Fibroblast of skin of back (primary cell): ENCODE measurements at regions not wholly inside any gene's neighbourhood (a gene's known extent, or its start where the extent isn't known, plus 50 kb on each side); places are given as distances from the start of the nearest gene placed in this dataset.

Experiments
- DNase-seq: peaks from one replicate; pipeline ENCODE4 v3.0.0-alpha.2; 2013

DNA sequence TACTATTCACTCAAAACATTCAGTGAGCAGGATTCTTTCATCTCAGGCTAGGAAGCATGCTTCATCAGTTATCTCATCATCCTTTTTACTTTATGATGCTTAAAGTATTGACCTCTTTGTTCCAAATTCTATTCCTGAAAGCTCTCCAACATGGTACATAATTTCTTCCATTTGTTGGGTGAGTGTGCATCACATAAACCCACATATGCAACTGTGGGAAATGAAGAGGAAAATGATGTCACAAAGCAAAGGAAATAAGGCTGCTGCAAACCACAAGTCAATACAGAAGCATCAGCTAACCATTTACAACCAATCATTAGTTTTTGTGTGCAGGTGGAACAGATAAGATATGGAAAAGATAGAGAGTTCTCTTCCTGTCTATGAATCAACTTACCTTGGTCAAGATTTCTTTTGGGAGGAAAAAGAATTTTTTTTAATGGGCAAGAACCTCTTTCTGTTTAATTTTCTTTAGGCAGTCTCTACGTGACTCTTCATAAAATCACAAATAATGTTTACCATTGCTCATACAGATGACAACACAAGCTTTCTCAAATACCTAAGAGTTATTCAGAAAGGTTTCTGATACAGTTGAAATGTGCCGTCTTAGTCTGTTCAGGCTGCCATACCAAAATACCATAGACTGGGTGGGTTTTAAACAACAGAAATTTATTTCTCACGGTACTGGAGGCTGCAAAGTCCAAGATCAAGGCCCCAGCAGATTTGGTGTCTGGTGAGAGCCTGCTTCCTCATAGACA, 259.9 kb downstream of the ADGRG6 start:
- no peak for DNase-seq

DNA sequence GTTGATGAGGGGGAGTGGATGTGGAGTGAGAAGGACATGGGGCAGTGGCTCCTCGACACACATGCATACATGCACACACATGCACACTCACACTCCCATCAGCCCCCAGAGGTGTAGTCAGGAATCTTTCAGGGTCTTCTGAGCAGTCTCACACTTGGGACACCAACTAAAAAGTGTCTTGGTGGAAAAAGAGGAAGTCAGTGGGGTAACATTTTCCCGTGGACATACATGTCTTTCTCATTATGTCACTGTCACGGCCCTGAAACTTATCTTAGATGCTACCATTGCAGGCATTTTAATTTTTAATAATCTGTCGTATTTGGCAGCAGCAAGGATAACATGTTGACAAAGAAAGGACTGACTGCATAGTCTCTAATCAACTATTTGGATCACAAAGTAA, 261.1 kb downstream of the ADGRG6 start:
- no peak for DNase-seq

DNA sequence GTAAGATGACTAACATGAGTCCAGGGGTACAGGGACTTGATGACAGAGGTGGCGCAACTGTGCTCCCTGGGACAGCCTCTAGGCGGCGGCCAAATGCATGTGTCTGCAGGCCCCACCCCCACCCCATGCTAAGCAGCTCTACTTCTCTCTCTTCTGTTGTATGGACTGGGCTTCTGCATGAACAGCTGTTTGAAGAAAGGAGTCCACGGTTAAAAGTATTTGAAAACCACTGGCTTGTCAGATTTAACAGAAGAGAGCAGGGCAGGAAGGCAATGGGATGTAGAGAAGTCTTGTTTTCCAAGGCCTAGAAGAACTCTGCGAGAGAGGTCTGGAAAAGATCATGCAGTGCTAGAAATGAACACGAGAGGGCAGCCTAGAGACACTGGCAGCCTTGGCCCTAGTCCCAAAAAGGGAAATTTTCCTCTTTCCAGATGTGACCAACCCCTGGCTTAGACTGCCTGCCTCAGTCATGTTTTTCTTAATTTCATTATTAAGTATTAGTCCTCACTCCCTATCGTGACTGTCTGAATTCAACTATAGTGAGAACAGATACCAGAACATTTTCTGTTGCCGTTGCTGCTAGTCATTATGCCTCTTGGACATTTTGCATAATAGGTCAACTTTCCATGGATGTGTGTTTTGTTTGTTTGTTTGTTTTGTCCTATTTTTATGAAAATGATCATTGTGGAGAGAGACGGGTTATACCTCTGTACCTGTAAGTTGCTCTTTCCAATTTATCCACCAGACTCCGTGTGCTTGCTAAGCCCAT, 265.0 kb downstream of the ADGRG6 start:
- peak; percentile 54 for DNase-seq

DNA sequence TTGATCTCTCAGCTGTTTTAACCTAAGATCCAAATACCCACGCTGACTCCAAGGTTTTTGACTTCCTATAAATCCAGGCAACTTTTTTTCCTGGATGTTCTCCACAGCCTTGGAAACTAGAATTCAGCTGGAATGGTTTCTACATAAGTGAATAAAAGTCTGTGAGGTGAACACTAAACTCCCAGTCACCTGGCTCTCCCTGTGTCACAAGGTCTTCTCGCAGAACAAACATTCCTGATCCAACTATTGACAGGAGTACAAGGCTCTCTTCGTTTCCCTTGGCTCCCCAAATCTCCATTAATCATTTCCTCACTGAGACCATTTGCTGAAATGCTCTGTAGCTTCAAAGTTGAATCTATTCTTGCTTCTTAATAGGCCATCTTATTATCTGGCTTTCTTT, 265.7 kb downstream of the ADGRG6 start:
- no peak for DNase-seq

DNA sequence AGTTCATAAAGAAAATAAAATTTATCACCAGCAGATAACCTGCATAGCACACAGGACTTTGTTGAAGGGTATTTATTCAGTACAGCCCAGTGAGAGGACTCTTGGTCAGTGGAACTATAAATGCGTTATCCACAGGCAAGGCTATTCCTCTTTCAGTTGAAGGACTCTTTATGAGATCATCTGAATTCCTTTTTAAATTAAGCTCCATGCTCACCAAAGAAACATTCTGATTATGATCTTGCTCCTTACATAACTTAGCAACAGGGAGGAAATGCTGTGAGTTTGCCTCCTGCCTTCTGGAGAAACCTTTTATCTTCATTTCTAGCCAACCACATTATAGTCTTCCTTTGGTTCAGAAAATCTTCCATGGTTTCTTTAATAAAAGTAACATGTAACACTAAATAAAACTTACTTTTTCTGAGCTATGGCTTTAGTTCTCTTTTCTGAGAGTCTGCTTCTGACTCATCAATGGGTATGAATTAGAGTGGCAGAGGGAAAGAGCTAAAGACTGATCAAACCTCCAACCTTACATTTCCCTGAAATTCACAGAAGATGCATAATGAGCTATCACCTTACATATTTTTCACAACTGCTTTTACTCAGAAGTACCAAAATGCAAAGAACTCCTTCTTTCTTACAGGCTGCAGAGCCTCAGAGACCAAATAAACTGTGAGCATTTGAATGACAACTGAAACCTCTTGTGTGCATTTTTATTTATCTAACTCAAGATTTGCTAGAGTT, 267.2 kb downstream of the ADGRG6 start:
- DNase-seq: peak; percentile 61

DNA sequence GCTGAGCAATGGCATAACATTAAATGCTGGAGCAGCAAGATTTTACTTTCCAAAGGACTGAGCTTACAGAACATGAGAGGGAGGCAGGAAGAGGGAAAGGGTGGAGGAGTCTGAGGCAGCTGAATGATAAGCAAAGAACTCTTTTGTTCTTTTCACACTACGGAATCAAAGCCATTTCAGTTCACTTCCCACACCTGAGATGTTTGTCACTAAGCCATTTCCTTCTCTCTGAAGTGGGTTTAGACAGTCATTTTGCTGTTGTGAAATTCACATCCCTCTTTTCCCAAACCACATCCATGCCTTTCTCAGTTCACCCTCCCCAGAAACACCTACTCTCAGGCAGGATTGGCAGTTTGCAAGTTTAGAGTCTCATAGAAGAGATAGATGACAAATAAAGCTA, 267.9 kb downstream of the ADGRG6 start:
- DNase-seq: peak; percentile 2

DNA sequence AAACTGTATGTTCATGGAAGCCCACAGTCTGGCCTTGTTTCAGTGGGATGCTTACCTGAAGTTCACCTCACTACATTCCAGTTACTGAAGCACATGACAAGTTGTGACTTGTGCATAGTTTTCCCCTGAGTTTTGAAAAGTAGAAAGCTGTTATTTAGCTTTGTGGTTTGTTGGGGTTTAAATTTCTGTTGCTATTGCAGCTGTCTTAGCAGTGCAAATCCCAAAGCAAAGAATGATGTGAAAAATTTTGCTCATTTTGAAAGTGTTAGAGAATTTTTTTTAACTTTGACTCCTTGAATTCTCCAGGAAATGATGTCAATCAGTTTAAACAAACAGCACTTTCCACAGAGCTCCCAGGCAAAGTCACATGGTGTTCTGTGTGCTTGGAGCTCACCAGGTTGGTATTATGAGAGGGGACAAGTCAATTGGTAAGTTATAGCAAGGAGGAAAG, 268.4 kb downstream of the ADGRG6 start:
- peak; percentile 38 for DNase-seq

DNA sequence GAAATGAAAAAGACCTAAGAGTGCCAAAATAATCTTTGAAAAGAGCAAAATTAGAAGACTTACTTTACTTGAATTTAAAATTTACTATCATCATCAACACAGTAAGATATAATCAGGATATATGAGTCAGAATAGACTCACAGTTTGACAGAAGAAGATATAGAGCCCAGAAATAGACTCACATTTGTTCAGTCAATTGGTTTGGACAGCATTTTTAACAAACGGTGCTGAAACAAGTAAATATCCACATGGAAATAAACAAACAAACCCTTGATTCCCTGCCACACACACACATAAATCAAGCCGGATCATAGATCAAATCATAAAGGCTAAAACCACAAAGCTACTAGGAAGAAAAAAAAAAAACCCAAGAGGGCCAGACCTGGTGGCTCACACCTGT, 291.1 kb downstream of the ADGRG6 start:
- DNase-seq: no peak

DNA sequence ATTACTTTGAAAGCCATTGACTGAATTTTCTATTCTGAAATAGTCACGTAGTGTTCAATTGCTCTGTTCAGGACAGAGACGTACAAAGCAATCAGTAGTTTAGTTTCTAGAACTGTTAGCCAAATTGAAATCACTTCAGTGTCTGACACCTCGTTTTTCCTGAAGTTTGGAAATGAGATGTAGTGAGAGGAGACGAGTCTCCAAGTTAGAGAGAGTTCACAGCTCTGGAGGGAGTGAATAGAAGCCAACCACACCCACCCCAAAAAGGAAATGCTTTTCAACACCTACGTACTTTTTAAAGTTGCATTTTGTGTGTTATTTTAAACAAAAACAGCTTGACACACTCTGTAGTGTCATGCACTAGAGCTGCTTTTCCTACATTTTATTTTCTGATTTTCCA, 296.0 kb downstream of the ADGRG6 start:
- DNase-seq: no peak

DNA sequence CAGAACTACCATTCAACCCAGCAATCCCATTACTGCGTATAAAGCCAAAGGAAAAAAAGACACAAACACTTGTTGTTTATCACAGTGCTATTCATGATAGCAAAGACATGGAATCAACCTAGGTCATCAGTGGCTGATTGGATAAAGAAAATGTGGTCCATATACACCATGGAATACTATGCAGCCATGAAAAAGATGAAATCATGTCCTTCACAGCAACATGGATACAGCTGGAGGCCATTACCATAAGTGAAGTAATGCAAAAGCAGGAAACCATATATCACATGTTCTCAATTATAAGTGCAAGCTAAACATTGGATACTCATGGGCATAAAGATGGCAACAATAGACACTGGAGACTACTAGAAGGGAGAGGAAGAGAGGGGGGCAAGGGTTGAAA, 299.6 kb downstream of the ADGRG6 start:
- DNase-seq: no peak

DNA sequence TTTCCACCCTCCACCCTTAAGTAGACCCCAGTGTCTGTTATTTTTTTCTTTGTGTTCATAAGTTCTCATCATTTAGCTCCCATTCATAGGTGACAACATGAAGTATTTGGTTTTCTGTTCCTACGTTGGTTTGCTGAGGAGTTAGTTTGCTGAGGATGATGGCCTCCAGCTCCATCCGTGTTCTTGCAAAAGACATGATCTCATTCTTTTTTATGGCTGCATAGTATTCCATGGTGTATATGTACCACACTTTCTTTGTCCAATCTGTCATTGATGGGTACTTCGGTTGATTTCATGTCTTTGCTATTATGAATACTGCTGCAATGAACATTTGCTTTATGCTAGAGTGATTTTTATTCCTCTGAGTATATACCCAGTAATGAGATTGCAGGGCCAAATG, 301.2 kb downstream of the ADGRG6 start:
- no peak for DNase-seq

DNA sequence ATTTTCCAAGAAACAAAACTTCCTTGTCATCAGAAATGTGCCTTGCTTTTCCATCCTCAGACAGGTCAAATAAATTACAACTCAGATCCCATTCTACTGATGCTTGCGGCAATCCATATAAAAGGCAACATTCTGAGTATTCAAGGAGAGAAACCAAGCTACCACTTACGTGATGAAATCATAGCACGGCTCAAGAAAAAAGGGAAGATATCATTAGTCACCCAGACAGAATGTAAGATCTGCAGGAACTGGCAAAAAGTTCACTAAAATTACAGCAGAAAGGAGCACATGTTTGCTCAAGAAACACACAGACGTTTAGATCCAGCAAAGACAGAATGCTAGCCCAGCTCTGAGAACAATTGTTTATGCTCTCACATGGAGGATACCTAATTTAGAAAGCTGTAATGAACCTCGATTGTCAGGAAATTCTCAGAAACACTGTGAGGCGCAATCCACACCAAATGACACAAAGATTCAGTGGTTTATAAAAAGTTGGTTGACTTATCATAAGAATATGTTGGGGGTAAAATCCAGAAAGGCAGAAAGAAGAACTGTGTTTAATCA, 304.2 kb downstream of the ADGRG6 start:
- DNase-seq: peak; percentile 28

DNA sequence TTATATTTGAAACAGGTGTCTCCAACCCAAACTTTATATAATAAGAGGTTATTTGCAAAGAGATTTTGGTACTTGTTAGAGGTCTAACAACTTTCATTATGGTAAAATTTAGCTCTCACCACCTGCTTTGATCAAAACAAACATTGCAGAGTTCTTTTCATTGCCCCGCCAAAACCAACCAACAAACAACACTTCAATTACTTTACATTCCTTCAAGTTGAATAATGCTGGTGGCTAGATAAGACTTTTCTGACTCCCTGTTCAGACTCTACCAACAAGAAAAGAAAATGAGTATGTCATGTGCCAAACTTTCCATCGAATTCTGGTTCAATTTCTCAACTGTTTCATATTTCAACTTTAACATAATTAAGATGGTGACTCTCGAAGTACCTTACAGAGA, 311.1 kb downstream of the ADGRG6 start:
- no peak for DNase-seq

DNA sequence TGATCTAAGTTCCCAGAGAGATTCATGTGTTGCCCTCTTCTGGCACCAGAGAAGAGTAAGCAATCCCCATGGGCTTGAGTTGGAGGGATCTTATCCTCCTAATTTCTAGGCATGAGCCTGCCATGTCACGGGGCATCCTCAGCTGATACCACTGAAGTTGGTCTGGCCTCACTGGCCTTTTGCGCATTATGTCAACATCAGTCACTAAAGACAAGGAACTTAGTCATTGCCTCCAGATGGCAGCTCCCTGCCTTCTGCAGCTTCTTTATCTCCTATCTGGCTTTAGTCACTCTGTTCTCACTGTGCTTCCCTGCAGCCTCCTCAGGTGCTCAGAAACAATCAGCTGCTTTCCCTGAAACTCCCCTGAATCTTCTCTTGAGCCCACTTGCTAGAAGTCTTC, 312.2 kb downstream of the ADGRG6 start:
- no peak for DNase-seq

DNA sequence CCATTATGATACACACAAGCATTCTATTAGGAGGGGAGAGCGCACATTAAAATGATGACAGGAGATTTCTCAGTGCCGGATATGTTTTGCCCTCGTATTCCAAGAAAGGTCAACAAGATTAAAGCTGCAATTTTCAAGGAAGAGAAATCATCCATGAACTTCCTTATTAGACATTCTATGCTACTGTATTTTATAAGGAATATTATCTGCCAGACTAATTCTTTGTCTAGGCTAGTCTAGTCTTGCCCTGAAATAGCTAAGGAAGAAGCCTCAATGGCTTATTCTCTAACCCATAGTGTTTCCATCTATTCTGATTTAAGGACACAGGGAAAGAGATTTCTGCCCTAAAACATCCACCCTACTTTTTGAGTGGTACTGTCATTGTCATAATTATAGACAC, 315.4 kb downstream of the ADGRG6 start:
- no peak for DNase-seq

DNA sequence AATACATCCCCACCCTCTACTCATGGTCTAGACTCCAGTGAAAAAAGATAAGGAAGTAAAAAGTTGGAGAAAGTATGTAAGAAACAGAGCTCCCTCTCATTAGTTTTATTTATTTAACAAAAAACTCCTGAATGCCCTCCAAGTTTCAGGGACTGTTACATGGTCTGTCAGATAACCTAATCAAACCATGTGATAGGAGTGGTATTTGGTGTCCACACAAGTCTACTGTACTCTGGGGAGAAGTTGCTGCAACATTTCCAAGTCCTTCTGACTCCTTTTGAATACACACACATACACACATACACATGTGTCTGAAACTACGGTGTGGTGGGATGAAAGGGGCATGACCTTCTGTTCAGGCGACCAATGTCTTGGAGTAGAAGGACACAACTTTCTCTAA, 320.0 kb downstream of the ADGRG6 start:
- DNase-seq: no peak

DNA sequence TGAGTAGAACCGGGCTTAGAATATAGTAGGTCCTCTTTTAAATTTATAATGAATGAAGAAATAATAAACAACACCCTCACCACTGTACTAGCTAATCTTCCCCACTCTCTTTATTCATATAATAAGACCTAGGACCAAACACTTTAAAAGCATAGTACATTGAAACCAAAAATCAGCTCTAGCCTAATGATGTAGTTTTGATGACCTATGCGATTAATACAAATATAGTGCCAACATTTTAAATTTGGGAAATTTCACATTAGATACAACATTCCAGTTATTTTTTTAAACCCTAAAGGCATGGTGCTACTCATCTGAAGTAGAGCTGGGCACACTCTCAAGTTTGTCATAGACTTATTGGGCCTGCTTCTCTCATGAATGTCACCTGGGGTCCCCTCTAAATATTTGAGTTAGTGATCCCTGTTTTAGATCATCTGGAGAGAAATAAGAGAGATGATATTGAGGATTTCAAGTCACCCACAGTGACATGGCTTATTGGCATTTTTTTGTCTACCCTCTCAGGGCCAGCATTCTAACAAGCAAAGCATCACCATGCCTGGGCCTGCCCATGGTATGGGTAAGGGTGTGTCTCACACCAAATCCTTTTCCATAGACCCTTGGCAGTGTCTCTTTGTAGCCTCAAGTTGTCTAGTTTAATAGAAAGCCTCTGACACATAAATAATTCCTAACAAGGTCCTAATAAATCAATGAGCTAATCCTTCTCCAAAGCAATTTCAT, 319.8 kb downstream of the HIVEP2 start:
- DNase-seq: no peak

DNA sequence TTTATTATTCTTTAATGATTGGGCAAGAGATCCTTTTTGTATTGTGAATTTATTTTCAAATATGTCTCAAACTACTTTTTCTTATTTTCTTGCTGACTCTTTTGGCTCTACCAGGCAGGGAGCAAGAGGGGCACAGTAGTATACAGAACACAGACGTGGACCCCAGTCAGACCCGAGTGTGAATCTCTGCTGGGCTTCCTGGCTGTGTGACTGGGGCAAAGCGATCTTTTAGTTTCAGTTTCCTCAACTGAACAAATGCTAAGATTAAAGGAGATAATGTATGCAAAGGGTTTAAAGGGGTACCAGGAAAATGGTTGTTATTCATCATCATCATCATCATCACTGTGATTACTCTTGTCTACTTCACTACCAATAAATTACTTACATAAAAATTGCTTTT, 317.5 kb downstream of the HIVEP2 start:
- DNase-seq: no peak

DNA sequence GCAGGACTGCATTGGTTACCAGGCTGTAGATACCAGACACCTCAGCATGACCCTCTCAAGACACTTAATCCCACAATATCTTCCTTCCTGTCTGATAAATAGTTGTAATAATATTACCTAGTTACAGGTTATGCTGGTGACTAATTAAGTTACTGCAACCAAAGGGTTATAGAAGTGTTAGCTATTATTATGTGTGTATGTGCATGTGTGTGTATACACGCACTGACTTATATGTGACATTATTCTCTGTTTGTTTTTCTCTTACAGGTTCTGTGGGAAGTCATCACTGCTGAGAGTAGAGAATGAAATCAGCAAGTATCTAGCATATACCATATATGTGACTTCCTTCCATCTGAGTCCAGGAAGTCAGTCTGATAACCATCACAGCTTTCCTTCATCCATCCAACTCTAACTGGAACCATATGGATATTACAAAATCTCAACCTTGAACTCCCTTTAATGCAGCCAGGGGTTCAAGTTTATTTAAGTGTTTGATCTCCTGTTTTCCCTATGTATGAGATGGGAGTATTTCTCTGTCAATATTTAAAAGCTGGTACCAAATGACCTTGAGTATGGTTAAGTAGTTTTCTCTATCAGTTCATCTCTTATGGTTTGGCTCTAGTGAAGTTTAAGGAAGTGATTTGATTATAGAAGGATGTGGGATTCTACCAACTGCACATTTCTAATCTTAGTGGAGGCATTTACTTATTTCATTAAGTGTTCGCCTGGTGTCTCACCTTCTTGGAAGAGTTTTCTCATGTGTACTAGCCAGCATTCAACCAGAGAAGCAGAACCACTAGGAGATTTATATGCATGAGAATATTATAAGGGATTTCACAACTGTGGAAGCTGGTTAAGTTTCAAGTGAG, 313.2 kb downstream of the HIVEP2 start:
- no peak for DNase-seq

DNA sequence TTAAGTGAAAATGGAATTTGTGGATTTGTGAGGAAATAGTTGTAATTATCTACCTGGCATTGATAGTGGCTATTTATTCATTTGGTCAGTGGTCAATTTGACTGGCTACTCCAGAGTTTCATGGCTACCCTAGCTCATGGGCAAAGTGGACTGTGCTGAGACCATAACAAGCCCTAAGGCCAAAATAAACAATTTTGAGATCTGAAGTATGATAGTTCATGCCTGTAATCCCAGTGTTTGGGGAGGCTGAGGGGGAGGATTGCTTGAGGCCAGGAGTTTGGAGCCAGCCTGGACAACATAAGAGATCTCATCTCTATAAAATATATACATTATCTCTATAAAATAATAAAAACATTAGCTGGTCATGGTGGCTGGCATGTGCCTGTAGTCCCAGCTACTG, 311.7 kb downstream of the HIVEP2 start:
- DNase-seq: no peak

DNA sequence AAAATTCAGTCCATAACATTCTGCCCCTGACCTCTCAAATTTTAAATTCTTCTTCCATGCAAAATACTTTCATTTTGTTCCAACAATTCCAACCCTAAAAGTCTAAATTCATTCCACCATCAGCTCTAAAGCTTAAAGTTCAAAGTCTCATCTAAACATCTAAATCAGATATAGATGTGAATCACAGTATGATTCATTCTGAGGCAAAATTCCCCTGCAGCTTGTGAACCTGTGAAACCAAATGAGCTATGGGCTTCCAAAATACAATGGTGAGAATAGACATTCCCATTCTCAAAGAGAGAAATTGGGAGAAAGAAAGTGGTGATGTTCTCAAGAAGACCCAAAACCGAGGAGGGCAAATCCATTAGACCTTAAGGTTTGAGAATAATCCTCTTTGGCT, 309.8 kb downstream of the HIVEP2 start:
- DNase-seq: peak; percentile 20
